NCI-H2196 (cell line): ENCODE measurements at regions not wholly inside any gene's neighbourhood (a gene's known extent, or its start where the extent isn't known, plus 50 kb on each side); places are given as distances from the start of the nearest gene placed in this dataset.

Experiments used
- DNase-seq: peaks from one replicate; lab custom pipeline; 2025; ENCODE audit not compliant: unreplicated experiment; lab: John Stamatoyannopoulos, UW

DNA sequence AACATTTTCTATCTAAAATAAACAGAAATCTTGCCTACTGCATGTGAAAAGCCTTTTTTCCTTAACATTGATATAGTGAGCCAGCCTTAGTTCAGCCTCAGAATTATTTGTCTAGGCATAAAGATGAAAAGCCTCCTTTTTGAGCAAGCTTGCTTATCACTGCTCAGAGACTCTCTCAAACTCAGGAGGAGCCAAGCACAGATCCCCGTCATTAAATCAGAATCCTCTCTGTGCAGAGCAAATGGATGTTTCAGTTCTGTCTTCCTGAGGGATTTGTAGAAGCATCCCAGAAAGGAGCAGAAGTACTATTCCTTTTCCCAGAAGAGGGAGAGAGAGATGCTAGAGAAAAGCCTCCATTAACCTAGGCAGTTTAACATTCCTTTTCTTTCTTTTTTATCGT is 186.9 kb upstream of the LNX1 start:
- no peak for DNase-seq

DNA sequence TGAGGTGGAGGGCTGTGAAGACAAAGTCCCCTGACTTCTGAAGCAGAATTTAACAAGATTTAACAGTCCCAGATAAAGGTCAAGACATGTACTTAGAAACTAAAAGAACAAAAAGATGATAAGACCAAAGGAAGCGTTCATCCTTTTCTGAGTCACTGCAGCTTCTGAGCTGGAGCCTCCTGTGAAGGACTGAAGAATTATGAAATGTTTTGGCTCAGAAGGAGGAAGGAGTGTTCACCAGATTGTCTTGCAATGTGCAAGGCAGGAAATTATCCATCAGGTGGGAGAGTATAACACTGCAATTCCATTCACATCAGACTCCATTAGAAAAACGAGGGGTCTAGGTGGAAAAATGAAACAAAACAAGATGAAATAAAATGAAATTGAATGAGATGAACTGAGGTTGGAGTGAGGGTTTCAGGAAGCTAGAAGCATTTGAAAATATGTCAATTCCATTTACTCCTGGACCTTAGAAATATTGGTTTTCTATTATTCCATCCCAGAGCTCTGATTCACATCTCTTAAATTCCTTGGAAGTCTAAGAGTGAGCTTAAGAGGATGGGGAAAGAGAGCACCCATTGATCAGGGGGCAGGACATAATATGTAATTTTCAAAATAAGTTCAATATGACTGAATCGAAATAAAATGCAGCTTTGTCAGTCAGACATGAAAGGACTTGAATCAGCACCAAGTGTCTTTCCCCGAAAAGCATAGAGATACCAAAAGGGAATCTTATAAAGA is 186.1 kb upstream of the LNX1 start:
- no peak for DNase-seq

DNA sequence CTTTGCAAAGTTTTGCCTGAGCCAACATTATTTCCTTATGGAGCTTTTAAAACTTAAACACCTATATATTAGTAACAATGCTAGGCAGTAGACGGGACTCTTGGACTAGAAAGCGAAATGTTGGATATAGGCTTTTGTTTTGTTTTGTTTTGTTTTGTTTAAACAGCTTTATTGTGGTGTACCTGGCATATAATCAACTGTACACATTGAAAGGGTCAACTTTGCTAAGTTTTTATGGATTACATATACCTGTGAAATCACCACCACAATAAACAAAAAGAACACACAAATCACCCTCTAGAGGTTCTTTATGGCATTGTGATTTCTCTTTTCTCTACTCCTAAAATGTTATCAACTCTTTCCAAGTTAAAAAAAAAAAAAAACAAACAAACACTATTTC is 184.9 kb upstream of the LNX1 start:
- no peak for DNase-seq

DNA sequence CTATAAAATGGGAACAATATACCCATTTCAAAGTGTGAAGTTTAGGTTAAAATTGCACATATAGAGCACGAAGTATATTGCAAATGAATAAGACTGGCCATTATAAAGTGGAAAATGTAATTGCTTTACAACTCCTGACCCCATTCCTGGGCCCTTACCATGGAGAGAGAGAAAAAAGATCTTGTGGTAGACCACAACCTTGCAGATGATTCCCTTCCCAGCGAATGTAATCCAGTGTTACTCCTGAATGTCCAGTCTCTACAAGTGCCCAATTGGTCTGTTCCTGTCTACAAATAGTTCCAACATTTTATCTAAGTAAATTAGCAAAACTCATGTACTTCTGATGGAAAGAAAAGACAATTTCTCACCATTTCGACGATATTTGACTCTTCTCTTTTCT is 184.1 kb upstream of the LNX1 start:
- DNase-seq = no peak

DNA sequence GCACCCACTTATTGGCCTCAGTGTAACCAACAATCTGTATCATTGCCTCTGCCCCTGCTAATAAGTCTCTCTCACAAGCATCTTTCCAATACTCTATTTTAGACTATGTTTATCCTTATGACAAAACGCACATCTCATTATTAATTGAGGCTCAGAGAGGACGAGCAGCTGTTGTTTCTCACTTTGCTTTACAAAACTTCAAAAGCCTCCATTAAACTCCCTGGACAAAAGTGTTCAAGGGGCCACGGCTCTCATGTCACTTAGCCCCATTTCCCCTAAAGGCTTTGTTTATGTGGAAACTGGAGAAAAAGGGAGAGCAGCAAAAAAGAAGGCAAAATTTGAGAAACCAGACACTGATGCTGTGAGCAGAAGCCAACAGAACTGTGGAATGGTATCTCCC is 180.0 kb upstream of the LNX1 start:
- DNase-seq = no peak

DNA sequence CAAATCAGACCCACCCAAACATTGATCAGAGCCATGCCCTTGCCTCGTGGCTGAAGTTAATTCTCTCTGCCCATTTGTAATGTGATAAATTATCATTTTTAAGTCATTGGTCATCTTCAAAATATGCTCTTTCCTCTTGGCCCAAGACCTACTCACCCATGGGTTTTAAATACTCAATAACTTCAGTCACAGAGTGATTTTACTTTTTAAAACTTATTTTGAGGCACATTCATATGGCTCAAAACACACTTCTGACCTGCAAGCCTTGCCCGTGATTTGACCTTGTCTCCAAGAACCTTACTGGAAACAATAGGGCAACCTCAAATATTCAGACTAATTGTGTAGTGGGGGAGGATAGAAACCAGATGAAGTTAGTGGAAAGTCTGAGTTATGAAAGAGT is 176.2 kb upstream of the LNX1 start:
- DNase-seq = no peak

DNA sequence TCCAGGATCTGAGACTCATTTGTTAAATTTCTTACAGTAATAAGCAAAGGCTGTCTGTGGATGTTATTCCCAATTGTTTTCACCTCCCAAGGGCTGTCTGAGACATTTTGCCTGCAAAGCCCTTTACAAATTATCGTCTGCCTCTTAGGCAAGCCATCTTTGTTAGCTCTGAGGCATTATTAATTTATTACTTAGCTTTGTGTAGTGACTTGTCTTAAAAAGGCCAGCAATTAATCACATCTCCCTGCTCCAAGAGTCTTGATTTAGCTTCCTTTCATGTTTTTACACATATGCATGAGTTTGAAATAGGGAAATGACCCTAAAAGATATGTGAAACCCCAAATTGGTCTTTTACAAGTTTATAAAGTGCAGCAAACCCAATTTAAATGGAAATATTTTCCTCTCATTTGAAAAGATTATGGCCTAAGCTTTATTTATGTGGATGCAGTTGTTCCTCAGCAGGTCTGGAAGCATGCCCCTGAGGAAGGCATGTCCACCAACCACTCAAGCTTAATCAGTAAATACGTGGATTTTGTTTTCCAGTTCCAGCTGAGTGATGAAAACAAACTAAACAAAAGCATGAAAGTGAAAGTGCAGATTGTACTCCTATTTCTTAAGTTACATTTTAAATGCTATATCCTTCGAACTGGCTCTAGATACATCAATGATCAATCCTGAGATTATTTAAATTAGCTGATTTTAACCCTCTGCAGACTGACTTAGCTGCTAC is 173.6 kb upstream of the LNX1 start:
- no peak for DNase-seq

DNA sequence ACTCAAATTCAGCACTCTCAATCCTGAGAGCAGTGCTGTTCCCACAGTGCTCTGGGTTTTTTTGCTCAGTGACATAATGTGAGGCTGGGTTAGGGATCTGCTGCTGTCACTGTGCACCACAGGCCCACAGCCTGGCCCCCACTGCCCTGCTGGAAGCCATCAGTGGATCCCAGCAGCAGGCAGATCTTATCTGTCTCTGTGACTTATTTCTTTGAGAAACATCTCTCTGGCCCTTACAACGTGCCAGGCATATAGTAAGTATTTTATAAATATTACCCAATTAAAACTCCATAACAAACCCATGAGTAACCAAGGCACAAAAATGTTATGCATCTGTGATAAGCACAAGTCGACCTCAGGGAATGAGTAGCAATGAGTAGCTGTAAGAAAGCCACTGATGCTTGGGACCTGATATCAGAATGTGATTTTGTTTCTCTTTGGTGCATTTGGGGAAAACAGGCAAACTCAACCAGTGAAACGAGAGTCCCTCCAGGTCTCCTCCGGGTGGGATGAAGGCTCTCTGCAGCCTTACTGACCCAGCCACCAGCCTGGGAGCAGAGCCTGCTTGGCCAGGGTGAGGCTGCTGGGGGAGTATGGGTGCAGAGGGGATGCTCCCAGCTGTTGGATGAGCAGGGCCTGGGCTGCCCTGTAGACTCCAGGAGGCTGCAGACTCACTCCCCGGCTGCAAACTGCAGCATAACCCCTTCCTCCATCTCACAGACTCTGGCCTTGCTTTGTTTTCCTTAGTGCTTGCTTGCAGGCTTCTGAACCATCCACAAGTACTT is 172.7 kb upstream of the LNX1 start:
- no peak for DNase-seq

DNA sequence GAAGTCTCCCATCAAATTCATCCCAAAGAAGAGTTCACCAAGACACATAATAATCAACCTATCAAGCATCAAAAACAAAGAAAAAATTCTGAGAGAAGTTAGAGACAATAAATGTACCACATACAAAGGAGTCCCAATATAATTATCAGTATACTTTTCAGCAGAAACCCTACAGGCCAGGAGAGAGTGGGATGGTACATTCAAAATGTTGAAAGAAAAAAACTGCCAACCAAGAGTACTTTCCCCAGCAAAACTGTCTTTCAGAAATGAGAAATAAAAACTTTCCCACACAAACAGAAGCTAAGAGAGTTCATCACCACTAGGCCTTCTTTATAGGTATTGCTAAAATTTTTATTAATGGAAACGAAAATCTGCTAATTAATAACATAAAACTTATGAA is 164.4 kb upstream of the LNX1 start:
- DNase-seq = no peak

DNA sequence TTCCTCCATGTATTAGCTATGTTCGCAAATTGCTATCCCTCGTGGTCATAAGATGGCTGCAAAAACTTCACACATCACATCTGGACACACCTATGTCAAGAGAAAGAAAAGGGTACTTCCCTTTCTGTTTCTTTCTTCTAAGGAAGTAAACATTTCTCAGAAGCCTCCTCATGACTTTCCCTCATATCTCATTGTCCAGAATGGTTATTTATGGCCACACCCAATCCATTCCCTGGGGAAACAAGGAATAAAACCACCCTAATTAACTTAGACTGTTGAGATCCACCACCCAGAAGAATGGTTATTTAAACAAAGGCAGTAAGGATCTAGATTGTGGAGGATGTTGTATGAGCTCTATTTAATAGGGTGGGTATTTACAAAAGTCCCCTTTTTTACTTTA is 160.8 kb upstream of the LNX1 start:
- DNase-seq = no peak

DNA sequence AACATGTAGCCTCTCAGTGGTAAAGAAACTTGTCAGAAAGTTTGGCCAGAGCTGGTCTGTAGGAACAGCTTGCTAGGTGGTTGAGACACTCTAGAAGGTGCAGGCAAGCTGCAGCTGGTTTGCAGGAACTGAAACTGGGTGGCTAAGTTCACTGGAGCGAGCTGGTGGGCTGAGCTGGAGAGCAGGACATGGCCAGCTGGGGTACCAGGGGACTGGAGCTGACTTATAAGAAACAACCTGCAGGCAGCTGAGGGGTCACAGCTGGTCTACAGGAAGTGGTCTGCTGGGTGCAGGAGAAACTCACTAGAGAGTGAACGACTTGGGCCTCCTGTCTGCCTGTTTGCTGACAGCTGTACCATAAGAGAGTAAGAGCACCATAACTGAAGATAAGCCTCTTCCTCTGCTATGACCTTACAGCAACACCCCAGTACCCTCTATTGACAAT is 157.1 kb upstream of the LNX1 start:
- no peak for DNase-seq

DNA sequence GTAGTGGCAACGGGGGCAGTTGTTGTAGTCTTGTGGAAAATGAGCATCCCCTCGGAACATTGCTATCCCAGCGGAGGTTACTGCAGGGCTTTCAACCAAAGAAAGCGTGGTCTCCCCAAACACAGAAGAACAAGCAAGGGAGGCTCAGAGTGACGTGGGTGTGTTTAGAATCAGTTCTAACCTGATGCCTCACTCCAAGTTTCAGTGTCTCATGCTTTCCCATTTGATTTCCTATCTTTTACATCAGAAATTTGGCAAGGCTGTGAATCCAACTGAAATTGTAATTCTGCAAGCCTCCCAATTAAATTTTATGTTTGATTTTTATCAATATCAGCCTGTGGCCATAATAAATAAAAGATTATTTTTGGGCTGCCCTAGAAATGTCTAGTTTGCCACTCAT is 156.1 kb upstream of the LNX1 start:
- no peak for DNase-seq

DNA sequence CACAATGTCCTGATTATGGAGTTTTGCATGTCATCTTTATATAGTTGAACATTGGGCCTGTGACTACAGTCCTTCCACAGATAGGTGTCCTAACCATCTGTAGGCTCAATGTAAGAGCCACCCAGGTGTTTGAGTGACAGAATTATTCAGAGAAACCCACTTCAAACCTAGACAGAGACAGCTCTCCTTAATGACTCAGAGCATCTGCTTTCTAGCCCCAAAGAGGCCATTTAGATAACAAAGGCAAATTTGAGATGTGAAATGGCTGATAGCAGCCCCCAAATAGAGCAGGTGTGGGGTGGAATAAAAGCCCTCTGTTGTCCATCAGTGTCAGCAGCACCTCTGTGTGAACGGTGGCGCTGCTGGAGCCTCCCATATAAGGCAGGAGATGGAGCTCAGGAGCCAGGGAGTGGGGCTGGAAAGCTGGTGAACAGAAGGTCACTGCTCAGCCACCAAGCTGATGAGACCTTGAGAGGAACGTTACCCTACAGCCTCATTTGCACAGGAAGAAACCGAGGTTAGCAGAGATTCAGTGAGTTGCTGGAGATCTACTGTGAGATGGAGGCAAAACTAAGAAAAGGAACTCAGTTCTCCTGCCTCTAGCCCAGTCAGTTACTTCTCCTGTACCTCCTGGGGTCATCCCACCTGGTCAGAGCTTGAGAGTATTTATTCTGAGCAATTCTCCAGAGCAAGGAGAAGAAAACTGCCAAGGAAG is 153.3 kb upstream of the LNX1 start:
- DNase-seq = no peak

DNA sequence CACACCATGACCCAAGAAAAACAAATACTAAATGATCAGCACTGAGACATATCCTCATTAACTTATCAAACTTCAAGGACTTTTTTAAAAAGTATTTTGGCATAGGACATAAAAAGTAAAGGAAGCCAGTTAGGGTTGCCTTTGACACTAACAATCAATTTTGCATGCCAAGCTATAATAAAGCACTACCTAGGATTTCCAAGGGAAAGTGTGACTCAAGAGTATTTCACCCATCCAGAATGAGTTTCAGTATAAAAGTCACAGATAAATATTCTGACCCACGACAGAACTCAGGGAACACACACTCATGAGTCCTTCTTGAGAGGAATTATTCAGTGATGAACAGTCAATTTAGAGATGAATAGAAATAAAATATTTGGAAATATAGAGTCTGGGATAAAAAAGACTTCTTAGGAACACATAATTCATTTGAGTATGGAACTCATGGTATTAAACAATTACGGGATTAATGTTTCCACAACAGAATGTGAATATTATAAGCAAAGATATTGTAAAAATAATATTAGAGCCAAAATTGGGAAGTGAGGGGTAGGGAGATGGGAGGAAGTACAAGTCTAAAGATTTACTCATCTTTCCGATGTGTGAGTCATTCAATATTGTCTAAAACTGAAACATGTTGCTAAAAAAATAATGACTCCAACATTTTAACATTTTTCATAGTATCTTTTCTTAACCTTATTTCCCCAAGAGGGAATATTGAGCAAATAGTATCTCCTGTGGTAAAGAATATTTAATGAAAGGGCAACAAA is 143.5 kb upstream of the LNX1 start:
- DNase-seq = no peak

DNA sequence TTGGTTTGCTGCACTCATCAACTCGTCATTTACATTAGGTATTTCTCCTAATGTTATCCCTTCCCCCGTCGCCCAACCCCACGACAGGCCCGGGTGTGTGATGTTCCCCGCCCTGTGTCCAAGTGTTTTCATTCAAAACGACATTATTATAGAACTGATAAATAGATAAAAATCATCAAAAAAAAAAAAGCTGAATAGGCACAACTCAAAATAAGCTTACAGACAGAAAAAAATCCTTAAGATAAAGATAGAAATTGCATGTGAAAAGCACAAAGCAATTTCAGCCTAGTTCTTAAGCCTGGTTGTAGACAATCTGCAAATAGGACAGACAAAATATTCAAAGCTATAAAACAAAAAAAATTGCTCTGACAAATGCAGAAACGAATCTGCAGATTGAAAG is 142.9 kb upstream of the LNX1 start:
- DNase-seq = no peak

DNA sequence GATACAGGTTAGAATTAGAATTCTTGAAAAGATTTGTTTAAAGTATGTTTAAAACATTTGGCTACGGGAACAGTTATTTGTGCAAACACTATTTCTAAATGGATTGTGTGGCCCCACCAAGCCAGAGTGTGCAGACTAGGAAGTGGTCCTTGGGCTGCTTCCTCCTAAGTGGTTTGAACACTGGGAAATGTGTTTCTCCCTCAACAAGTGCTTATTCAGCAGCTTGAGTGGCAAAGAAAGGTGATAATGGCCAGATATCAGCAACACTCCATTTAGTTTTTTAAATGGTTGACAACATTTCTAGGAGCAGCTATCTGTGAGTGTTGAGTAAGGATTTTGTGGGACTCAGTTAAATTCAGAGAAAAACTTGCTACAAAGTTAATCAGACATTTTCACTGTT is 141.4 kb upstream of the LNX1 start:
- no peak for DNase-seq

DNA sequence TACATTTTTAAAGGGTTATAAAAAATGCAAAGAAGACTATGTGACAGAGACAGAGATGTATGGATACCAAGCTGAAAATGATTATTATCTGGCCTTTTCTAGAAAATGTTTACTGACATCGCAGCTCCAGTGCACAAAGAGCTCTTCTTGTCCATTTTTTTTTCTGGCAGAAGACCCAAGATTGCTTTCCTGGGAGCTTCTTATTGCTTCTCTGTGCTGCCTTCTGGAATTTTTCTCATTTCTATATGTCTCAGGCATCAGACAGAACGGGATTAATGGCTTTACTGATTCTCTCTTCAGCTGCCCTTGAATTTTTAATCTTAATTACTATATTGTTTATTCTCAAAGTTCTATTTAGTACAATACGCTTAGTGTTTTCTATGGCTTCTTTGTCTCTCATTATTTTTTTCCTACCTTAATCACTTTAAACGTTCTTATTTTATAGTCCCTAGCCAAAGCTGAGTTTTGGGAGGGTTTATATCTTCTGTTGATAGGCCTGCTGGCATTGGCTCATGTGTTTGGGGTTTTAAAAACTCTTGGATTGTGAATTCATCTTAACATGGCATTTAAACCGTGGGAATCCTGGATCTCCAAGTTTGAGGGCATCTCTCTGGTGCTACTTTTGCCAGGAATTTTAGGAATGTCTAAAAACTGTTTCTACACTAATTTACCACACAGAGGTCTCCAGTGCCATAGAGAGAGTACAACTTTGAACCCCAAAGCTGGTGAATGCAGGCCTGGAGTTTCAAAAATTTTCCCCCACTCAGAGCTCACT is 138.9 kb upstream of the LNX1 start:
- DNase-seq = no peak

DNA sequence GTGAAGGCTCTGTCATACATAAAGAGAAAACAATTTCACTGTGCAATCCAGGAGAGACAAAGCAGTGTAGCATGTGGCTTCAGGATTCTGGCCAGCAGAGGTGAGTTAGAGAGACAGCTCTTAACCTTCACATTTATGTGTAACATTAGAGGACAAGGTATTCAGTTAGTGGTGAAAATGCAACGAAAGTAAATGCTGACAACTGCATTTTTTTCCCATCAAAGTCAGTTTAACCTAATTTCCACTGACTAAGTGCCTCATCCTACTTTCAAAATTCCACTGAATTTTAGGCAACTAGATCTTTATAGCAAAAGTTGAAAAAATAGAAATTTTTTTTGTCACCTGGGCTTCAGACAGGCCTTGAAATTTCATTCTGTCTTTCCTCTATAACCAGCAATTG is 130.8 kb upstream of the LNX1 start:
- no peak for DNase-seq

DNA sequence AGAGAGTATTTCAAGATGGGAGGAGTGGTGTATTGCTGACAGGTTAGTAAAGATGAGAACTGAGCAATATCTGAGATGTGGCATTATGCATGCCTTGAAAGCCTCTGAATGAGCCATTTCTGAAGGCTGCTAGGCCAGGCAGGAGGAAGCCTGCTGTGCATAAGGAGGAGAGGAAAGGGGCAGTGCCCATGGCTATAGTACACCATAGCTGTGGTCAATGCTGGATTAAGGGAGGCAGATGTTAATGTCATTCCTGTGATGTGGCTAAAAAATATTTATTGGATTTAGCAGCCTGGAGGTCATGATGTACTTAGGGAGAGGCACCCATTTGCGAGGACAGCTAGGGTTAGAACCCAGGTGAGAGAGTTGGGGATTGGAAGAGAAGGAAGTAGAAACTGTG is 130.0 kb upstream of the LNX1 start:
- no peak for DNase-seq

DNA sequence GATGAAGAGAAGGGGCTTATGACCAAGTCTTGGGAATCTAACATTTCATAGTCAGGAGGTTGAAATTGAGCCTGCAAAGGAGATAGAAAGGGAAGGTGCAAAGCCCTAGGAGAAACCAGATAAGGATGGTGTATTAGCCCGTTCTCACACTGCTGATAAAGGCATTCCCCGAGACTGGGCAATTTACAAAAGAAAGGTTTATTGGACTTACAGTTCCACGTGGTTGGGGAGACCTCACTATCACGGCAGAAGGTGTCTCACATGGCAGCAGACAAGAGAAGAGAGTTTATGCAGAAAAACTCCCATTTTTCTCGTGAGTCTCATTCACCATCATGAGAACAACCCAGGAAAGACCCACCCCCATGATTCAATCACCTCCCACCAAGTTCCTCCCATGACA is 129.5 kb upstream of the LNX1 start:
- DNase-seq = no peak
